ENCODE measurements at regions not wholly inside any gene's neighbourhood (a gene's known extent, or its start where the extent isn't known, plus 50 kb on each side); places are given as distances from the start of the nearest gene placed in this dataset.

- no peak overlapping the region for H2AFZ ChIP-seq (ENCODE audit: low read depth, low read length)
- H3K27me3 ChIP-seq (ENCODE audit: control insufficient read depth in 2 of 2, insufficient read depth in 2 of 2, low read length in 2 of 2) = peaks cover 0 to 4% of the 10 kb centered on the region in 2 experiments; a peak in 1 of 5 replicates
- CTCF ChIA-PET (ENCODE audit: low intra/inter-chr PET ratio) = no interaction called here
- intact Hi-C loops (cut with micrococcal nuclease) = no loop called here
- H3K4me1 ChIP-seq (replicated peaks in 1 of 2; ENCODE audit: control insufficient read depth in 2 of 2, insufficient read depth in 2 of 2, low read length in 2 of 2) = no peaks in the 10 kb centered on the region
- TF ChIP-seq MCM3 (IDR thresholded peaks at IDR 0.05) = no peak
- TF ChIP-seq NR1H2 (CRISPR knock-in tag; IDR thresholded peaks at IDR 0.05) = no peak
- TF ChIP-seq HMG20A (CRISPR knock-in tag; conservative IDR thresholded peaks at IDR 0.05) = no peak
- no peak for TF ChIP-seq PML (IDR thresholded peaks at IDR 0.05; ENCODE audit: low read length)
- TF ChIP-seq BDP1 (IDR thresholded peaks at IDR 0.05; ENCODE audit: insufficient read depth, insufficient read length) = no peak
- TF ChIP-seq NELFE (IDR thresholded peaks at IDR 0.05; ENCODE audit: insufficient read depth, insufficient read length) = no peak
- no peak for TF ChIP-seq ELK1 (CRISPR knock-in tag; IDR thresholded peaks at IDR 0.05)
- no peak for TF ChIP-seq ZNF23 (CRISPR knock-in tag; IDR thresholded peaks at IDR 0.05)
- TF ChIP-seq ZBTB49 (CRISPR knock-in tag; IDR thresholded peaks at IDR 0.05; ENCODE audit: borderline replicate concordance) = no peak
- TF ChIP-seq KLF1 (tag; IDR thresholded peaks at IDR 0.05) = no peak
- TF ChIP-seq ZNF551 (CRISPR knock-in tag; IDR thresholded peaks at IDR 0.05) = no peak
- no peak for TF ChIP-seq LARP7 (IDR thresholded peaks at IDR 0.05)
- no peak for TF ChIP-seq HNRNPH1 (optimal IDR thresholded peaks at IDR 0.05; ENCODE audit: low read depth, low read length)
- TF ChIP-seq HNRNPL (IDR thresholded peaks at IDR 0.05; ENCODE audit: low read depth, low read length) = no peak
- TF ChIP-seq SMARCB1 (IDR thresholded peaks at IDR 0.05; ENCODE audit: insufficient read length, low read depth) = no peak
- no peak for TF ChIP-seq MTF1 (CRISPR knock-in tag; IDR thresholded peaks at IDR 0.05; ENCODE audit: borderline replicate concordance)
- TF ChIP-seq HIVEP1 (CRISPR knock-in tag; IDR thresholded peaks at IDR 0.05) = no peak
- no peak for TF ChIP-seq HCFC1 (IDR thresholded peaks at IDR 0.05; ENCODE audit: low read depth, low read length)
- TF ChIP-seq L3MBTL2 (IDR thresholded peaks at IDR 0.05) = no peak
- no peak for TF ChIP-seq ZNF79 (CRISPR knock-in tag; IDR thresholded peaks at IDR 0.05; ENCODE audit: low read depth)
- no peak overlapping the region for H3K9ac ChIP-seq (ENCODE audit: insufficient read depth in 1 of 2, low read depth in 2 of 2, low read length in 2 of 2)
- no peaks in the 10 kb centered on the region for H3K9me3 ChIP-seq (replicated peaks; ENCODE audit: control insufficient read depth, insufficient read depth, low read depth, low read length)
- H3K9me1 ChIP-seq (ENCODE audit: control insufficient read depth, insufficient read depth, low read length) = no peaks in the 10 kb centered on the region
- H3K79me2 ChIP-seq (ENCODE audit: control insufficient read depth, insufficient read depth, low read length) = no peaks in the 10 kb centered on the region
- H3K4me3 ChIP-seq = no peak overlapping the region
- in situ Hi-C loops (cut with MboI) = loop anchor here (25.0 kb wide), 1 partner anchor 1485 kb away; no protein-coding TSS in a partner anchor
- no peak for ATAC-seq
- no peak overlapping the region for H3K4me2 ChIP-seq (ENCODE audit: insufficient read depth, low read length)
- POLR2A ChIA-PET = interaction anchor here (0.6 to 1.8 kb wide), 3 partner anchors 13 to 332 kb away, joined by 3 to 8 read pairs (median 3); no protein-coding TSS in a partner anchor
- FAIRE-seq = no peak
- H4K20me1 ChIP-seq (replicated peaks; ENCODE audit: control insufficient read depth, insufficient read depth, low read length) = no peaks in the 10 kb centered on the region
- 0% methylated on average over 6 of the region's 6 CpGs for WGBS (ENCODE audit: insufficient coverage, low coverage, missing lambda C conversion rate)
- no peak for DNase-seq (ENCODE audit: extremely low read depth in 1 of 4, low spot score in 3 of 4)
- H3K27ac ChIP-seq (ENCODE audit: extremely low read depth, low read depth, low read length) = no peak overlapping the region
- no peaks in the 10 kb centered on the region for H3K36me3 ChIP-seq (ENCODE audit: control insufficient read depth, insufficient read depth, low read length)
- no TSS peak for BruUV-seq (replicated peaks)
Measured at GRCh38 chr14:34172550-34173368, 221.9 kb upstream of the EGLN3 start.

Data from K562 (cell line).